GM19035 (cell line): ENCODE measurements at regions not wholly inside any gene's neighbourhood (a gene's known extent, or its start where the extent isn't known, plus 50 kb on each side); places are given as distances from the start of the nearest gene placed in this dataset.
"Not testable (repeated sequence)": the region's sequence is repeated elsewhere in the genome, so short reads cannot be mapped to it uniquely, and the experiment has no call there.

Source experiments
- ATAC-seq: cut with Tn5 transposase; IDR thresholded peaks from one replicate; pipeline ENCODE4 v1.9.1; 2021; ENCODE audit not compliant: unreplicated experiment

DNA sequence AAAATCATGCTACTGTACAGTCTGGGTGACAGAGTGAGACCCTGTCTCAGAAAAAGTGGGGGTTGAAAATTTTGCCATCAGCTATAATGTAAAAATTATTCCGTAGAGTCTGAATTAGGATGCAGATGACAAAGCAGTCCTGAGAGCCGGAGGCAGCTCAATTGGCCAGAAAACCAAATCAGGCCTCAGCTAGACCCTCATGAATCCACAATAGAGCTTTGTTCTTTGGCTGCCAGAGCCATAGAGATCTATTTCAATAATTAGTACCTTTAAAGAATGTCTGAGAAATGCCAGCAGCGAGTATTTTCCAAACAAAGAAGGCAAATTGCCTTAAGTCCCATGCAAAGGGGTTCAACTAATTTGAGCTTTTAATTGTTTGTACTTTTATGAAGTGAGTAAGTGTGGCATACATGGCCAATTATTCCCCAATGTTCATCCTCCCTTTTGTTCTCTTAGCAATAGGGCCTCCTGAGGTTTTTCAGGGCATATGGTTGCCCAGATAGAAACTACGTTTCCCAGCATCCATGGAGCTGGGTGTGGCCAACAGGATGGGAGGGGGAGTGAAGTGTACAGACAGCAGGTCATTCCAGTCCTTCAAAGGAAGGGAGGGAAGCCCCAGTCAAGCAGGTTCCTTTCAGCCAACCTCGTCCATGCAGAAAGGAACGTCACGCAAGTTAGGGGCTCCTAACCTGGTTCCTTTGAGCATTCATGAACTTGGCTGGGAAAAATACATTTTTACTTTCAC lies 211.3 kb upstream of the APCDD1 start:
- no peak for ATAC-seq

DNA sequence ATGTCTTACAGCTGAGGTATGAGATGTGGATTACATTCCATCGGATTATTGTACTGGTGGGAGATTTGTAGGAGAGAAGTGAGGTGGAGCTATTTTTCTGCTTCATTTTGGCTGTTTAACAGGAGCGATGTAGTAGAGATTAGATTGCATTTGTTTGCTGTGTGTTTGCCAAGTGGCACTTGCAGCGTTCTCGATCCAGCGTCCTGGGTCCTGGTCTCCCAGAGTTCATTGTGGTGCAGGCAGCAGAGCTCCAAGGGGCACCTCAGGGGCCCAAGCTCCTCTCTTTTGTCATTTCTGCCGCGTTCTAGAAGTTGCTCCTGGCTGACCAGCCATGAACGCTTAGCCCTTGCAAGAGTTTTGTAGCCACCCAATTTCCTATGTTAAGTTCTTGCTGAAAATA lies 210.1 kb upstream of the APCDD1 start:
- ATAC-seq, result no peak

DNA sequence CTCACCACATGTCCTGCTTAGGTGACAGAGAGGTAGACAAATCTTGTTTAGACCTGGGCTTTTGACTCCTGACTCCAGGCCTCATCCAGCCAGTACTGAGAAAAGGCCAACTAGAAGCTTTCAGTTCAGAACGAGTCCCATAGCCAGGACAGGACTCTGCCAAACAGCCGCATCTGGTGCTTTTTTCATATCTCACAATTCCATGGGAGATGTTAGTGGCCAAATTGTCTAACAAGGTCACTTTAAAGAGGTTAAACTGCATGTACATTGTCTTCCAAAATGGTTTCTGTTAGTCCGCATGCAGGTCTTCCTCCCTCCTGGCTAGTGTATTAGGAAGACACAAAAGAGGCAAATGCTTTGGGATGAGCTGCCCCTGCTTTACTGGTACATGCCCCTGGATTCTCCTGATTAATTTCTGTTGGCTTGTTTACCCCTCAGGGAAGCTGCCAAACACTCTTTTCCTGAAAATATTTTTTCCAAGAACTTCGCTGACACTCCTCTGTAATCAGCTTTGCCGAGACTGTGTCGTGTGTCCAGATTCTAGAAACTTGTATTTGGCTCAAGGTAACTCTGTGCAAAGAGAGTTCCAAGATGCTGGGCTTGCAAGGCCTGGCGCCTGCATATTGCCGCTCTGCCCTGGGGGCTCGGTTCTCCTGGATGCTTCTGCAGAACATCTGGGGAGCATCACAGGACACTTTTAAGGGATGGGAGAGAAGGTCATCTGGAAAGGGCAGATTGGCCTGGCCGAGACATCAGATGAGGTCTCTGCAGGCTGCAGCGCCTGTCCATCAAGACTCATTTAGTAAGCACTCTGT lies 209.2 kb upstream of the APCDD1 start:
- ATAC-seq, result no peak

DNA sequence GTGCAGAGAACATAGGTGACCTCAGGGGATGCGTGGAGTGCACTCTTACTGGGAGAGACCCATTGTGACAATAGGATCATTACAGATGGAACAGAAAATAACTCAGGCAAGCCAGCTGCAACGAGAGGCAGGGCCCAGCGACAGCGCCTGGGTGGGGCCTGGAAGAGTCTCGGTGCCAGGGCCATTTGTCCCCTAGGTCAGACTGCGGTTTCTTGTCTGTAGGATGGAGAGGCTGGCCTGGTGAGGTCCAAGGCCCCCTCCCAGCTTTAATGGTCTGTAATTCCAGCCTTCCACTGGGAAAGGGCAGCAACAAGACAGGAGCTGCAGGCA lies 208.6 kb upstream of the APCDD1 start:
- ATAC-seq, result no peak

DNA sequence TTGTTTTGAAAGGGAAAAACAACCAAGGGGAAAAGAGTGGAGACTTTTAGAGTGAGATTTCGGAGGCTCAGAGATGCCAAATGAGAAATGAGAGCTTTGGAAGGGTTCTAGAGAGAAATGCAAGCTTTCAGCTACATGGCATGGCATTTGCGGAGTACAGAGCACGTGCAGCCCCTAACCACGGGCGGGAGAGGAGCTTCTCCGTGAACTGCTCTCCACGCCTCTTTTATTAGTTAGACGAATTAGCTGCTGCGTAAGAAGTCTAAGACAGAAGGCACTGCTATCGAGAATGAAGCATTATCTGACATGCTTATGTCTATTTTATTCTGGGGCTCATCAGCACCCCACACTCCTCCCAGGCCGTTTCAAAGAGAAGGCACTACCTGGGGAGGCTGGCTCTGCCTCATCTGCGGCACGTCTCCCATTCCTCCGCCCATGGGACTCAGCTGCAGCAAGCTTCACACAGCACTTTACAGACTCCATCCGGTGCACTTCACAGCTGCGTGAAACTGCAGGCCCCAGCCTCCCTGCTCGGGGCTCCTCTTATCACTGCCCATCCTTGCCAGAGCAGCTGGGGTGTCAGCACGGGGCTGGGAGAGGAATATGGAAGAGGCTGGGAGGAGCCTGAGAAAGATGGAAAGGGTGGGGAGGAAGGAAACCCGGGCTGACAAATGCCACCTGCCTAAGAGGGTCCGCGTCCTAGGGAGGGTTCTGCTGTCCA lies 207.3 kb upstream of the APCDD1 start:
- no peak for ATAC-seq

DNA sequence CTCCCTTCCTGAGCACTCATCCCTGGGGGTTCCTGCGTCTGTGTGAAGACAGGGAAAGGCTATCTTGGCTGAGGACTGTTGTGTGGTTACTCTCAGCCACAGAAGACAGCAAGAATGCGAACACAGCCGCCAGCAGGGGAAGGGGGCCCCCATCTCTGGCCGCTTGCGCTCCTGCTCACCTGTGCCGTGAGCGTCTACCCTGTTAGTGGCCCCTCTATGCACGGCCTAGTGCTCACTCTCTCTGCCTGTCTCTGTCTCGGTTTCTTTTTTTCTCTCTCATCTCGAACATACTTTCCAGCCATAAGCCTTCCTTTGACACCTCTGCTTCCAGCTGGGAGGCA lies 206.7 kb upstream of the APCDD1 start:
- ATAC-seq, result no peak

DNA sequence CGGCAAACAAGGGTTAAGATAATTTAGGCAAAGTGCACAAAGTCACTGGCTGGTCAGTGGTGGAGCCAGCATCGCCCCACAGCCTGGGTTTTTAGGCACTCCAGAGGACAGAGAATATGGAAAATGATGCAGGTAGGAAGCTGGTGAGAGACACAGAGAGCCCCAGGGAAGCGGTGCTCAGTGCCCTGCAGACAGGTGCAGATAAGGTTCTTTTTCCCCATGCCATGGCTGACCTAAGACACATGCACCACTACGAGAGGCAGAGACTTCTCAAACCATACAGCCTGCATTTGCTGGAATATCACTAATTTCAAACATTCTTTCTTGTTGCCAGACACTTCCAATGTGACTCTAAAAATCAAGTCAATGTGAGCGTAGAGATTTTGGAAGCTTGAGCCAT lies 205.7 kb upstream of the APCDD1 start:
- ATAC-seq, result no peak

DNA sequence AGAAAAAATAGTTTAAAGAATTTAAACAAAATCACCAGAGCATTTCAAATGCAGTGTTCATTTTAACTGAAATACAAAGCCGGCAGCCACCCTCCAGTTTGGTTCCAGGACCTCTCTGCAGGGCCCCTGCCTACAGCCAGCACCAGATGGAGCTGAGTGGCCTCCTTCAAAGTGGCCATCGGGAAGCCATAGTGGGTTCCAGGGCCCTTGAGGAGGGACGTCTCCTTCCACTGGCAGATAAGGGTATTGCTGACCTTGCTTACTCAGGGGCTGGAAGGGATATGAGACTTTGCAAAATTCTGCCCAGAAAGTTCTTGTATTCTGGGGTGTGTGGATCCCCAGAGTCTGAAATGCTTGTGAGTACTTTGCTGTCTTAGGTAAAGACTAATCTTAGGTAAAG lies 205.2 kb upstream of the APCDD1 start:
- no peak for ATAC-seq

DNA sequence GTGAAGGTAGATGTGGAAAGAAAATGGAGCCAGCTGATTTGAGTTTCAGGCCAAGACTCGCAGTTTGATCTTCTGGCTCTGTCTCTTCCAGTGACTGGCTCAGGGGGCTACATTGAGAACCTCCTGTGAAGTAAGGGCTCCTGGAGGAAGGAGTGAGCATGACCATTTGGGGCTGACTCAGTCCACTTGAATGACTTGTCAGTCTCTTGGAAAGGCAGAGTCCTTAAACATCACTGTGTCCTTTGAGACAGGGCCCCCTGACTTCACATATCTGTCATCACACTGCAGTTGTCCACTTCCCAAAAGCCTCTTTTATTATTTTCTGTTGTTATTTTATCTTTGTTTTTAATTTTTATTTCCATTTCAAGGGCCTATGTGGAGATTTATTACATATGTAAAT lies 204.6 kb upstream of the APCDD1 start:
- ATAC-seq, result no peak

DNA sequence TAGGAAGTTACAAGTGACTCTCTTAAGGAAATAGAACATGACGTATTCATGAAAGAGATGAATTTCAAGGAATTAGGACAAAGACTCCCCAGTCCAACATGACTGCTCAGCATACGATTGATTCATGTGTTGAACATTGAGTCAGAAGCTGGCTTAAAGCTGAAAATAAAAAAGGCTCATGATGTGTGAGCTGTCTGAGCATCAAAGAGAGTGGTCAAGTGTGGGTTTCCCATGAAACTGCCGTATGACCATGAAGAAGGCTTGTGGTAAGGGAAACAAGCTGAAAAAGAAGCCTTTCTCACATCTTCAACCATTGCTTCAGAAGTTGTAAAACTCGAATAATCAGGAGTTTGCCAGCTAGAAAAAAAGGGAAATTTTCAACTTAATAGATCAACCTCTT lies 201.9 kb upstream of the APCDD1 start:
- no peak for ATAC-seq

DNA sequence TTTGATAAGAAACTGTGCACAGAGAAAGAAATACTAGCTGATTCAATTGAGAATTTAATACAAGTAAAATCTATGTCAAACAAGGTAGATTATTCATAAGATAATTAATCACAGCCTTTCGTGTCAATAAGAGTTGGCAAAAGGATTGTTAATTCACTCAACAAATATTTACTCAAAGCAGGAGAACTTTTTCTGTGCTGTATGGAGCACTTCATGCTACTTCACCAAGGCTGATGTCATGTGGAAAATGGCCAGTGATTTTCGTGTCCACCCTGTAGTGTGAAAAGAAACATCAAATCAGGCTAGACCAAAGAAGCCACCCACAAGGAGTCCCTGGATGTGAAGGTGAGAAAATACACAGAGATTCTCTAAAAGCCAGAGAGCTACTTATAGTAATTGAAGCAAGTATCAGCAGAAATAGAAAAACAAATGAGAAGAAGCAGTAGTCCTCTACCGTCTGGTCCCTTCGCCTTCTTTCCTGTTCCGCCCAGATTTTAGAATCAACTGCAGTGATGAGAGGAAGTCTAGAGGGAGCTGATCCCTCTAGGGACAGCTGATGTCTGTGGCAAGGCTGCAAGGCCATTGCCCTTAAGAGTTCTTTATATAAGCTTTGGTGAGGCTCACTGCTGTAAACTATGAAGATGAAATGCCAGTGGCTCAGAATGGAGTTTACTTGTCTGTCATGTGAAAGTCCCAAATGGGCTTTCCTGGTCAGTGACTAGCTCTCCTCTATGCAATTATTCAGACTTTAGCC lies 201.3 kb upstream of the APCDD1 start:
- ATAC-seq, result no peak

DNA sequence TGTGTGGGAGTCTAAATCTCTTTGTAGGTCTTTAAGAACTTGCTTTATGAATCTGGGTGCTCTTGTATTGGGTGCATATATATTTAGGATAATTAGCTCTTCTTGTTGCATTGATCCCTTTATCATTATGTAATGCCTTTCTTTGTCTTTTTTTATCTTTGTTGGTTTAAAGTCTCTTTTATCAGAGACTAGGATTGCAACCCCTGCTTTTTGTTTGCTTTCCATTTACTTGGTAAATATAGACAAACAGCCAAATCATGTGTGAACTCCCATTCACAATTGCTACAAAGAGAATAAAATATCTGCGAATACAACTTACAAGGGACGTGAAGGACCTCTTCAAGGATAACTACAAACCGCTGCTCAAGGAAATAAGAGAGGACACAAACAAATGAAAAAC lies 198.2 kb upstream of the APCDD1 start:
- ATAC-seq, result not testable (repeated sequence)

DNA sequence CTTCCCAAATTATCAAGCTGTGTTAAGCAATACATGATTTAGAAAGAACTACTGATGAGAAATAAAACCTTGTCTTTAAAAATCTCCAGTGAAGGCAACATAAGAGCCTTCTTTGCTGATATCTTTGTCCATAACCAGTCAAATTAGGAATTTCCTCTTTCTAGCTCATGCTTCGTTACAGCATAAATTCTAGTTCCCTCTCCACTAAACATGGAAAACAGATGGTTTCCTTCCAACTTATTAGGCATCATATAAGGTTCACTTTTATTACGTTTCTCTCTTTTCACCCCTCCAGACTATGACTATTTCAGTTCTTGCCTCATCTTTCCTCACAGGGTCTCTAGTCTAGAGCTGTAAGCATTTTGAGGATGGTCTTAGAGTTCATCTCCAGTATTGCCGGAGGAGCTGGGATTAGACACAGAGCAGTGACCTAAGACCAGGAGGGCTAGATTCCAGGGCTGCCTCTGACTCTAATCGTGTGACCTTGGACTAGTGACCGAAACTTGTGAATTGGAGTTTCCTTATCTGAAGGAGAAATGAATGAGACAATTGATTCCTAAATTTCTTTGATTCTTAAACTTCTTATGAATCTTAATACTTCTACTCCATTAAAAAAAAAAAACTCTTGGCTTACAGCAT lies 195.5 kb upstream of the APCDD1 start:
- ATAC-seq, result no peak

DNA sequence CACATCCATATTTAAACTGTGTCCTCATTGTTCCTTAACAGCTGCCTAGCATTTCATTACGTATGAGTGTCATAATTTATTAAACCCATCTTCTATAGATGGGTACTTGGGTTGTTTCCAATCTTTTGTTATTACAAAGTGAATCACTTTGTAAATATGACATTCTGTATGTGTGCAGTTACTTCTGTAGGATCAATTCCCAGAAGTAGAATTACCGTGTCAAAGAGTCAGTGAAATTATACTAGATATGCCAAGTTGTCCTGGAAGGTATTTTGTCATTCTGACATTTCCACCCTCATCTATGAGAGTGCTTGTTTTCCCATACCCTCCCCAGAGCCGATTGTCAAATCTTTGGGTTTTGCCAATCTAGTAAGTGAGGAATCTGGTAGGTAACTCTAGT lies 194.5 kb upstream of the APCDD1 start:
- ATAC-seq, result no peak

DNA sequence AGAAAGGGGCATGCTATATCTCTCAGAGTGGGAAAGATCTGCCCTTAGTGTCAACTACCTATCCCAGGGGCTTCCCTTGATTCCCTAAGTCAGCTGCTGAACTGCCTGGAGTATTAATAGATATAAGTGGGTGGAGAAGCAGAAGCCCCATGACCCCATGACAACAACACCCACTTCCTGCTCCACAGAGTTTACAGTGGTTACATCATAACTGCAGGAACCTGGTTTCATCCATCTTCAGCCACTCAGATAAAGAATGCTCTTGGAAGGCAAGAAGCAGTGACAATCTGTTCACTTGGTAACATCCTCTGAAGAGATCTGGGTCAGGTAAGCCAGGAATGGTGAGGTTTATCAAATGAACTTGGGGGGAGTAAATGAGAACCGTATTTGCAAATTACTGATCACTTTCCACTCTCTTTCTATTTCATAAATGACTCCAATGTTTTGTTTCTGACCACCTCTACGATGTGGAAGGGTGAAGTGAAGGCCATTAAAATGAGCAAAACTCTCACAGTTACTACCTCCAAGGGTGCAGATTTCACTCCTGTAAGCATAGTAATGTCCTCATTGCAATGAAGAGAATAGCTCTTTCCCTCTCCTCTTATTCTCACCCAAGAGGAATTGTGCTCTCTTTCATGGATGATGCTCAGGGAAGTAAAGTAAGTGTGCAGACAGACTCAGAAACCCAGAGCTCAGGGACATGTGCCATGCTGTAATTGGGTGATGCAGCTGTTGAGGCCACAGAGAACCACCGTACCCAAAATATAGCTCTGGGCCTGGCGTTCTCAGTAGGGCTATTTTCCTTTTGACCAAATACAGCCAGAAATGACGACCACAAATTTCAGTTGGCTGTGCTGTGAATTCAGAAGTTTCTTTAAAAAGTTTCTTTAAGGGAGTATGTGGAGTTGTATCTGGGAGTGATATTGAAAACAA lies 192.8 kb upstream of the APCDD1 start:
- no peak for ATAC-seq

DNA sequence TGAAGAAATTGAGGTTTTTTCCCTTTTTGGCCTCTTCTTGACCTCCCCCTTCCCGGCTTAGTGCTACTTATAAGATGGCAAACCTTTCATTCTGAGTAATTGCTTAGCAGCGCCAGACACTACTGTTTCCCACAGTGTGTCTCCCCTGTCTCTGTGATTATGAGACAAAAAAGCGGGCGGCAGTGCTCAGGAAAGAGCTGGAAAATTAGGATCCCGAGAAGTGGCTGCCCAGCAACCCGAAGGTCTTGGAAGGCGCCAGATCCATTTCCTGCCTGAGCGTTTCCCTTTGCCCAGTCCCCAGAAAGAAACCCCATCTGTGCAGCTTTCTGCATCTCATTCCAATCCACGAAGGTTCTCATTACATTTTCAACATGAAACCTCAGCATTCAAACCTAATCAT lies 191.9 kb upstream of the APCDD1 start:
- no peak for ATAC-seq

DNA sequence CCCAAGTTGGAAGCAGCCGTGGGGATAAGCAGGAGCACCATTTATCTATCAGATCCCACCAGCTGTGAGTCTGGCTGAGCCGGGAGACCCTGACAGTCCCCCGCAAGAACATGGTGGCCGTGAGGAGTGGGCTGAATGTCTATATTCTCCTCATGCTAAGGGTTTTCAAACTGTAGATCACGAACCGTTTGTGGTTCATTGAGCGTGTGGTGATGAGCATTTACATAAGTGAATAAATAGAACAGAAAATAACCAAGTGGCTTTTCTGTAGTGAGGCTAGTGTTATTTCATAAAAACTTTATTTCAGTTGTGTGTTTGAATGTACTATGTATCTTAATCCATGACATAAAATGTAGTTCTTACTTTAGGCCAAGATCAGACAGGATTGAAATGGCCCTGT lies 190.2 kb upstream of the APCDD1 start:
- ATAC-seq, result no peak

DNA sequence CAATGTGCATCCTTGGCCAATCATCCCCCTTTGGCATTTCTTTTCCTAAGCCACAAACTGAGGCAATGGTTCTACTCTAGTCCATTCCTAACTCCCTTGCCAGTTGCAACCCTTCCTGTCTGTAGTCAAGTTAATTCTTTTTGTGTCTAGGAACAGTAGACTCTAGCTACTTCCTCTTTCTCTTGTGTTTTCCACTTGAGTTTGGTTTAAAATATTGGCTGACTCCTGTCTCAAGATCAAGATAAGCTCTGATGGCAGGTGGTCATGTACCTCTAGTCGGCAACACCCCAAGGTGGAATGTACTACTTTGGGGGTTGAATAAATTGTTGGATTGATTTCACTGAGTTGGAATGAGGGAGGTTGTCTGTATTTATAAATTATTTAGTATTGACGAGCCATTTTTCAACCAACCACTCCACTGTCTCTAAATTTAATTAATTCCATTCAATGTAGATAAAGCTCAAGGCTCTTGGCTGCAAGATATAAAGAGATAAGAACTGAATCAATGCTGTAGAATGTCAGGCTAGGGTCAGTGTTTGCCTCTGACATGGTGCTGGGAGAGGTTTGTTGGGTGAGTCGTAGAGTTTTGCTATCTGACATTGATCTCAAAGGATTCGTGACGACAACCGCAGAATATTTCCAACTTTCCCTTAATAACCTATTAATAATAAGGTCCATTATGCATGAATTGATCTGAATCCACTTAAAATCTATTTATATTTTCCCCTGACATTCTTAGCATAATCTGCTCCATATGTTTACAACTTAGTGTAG lies 188.7 kb upstream of the APCDD1 start:
- no peak for ATAC-seq

DNA sequence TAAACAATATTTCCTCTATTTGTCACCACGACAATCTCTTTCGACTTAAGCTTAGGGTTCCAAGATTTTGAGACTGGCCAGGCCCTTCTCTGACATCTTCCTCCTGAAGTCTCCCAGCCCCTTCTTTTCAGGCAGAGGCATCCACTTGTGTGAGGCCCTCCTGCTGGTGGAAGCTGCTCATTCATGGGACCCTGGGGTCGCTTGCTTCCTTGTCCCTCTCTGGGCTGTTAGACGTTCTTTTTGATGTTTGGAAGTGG lies 188.2 kb upstream of the APCDD1 start:
- no peak for ATAC-seq
